ENCODE measurements at regions not wholly inside any gene's neighbourhood (a gene's known extent, or its start where the extent isn't known, plus 50 kb on each side); places are given as distances from the start of the nearest gene placed in this dataset.
A peak's percentile ranks its signal among the peaks of the same experiment; 100 is the strongest.

- no peaks in the 10 kb centered on the region for H4K20me1 ChIP-seq (replicated peaks; ENCODE audit: insufficient read depth)
- no peak overlapping the region for H3K4me2 ChIP-seq
- H3K27ac ChIP-seq (ENCODE audit: low read depth), result no peak overlapping the region
- H3K36me3 ChIP-seq (ENCODE audit: insufficient read depth), result no peaks in the 10 kb centered on the region
- DNase-seq (ENCODE audit: low spot score) (peak; percentile 20), ATAC-seq (no peak)
- no peaks in the 10 kb centered on the region for H3F3A ChIP-seq (replicated peaks; ENCODE audit: low read depth)
- H3K9me2 ChIP-seq (ENCODE audit: insufficient read depth), result no peaks in the 10 kb centered on the region; the same call in 1 of the 2 replicates
- no peaks in the 10 kb centered on the region for H3K4me1 ChIP-seq (ENCODE audit: insufficient read depth)
- no peaks in the 10 kb centered on the region for H3K79me2 ChIP-seq (replicated peaks; ENCODE audit: insufficient read depth)
- TF ChIP-seq REST (IDR thresholded peaks at IDR 0.05; ENCODE audit: unreplicated experiment) (no peak), CTCF (conservative IDR thresholded peaks at IDR 0.05; ENCODE audit: low read depth in 2 of 2) (peak; percentile 48 to 50)
- H2AFZ ChIP-seq, result peak overlapping the region; percentile 85; the same call in 1 of the 2 replicates
- no peaks in the 10 kb centered on the region for H3K27me3 ChIP-seq (ENCODE audit: insufficient read depth)
- H3K4me3 ChIP-seq, result no peak overlapping the region
- Mint-ChIP-seq H3K9me3 (no peaks in the 10 kb centered on the region; the same call in 2 of the 3 replicates), H3K27me3 (ENCODE audit: insufficient read depth, low read depth, poor library complexity) (peaks cover 2% of the 10 kb centered on the region), H3K36me3 (ENCODE audit: low read depth) (no peaks in the 10 kb centered on the region), H3K27ac (peak overlapping the region; percentile 80; the same call in 1 of the 2 replicates), H3K4me1 (no peaks in the 10 kb centered on the region), H3K4me3 (no peak overlapping the region)
Observed at GRCh38 chr13:84455143-84455905, 573.0 kb upstream of the SLITRK1 start.

- DNase-seq (ENCODE audit: low spot score) (no peak), ATAC-seq (no peak)
- H4K20me1 ChIP-seq (replicated peaks; ENCODE audit: insufficient read depth), result no peaks in the 10 kb centered on the region
- peaks cover 3% of the 10 kb centered on the region for H3K27me3 Mint-ChIP-seq (ENCODE audit: insufficient read depth, low read depth, poor library complexity)
- H3K27ac ChIP-seq (ENCODE audit: low read depth), result no peak overlapping the region
- no peaks in the 10 kb centered on the region for H3K4me1 ChIP-seq (ENCODE audit: insufficient read depth)
- no peaks in the 10 kb centered on the region for H3K79me2 ChIP-seq (replicated peaks; ENCODE audit: insufficient read depth)
- H3K36me3 ChIP-seq (ENCODE audit: insufficient read depth), result no peaks in the 10 kb centered on the region
- no peaks in the 10 kb centered on the region; the same call in 1 of the 3 replicates for H3K9me3 Mint-ChIP-seq
- H3K4me1 Mint-ChIP-seq, result peaks cover 8% of the 10 kb centered on the region; the same call in 2 of the 3 replicates
- H3K36me3 Mint-ChIP-seq (ENCODE audit: low read depth), result no peaks in the 10 kb centered on the region
- no peaks in the 10 kb centered on the region for H3K27me3 ChIP-seq (ENCODE audit: insufficient read depth)
- H3K4me2 ChIP-seq, result no peak overlapping the region
- no peaks in the 10 kb centered on the region for H3F3A ChIP-seq (replicated peaks; ENCODE audit: low read depth)
- no peak overlapping the region for H3K27ac Mint-ChIP-seq
- no peak overlapping the region for H2AFZ ChIP-seq
- H3K4me3 ChIP-seq, result no peak overlapping the region
- H3K4me3 Mint-ChIP-seq, result no peak overlapping the region
- H3K9me2 ChIP-seq (ENCODE audit: insufficient read depth), result no peaks in the 10 kb centered on the region
- TF ChIP-seq ZNF331 (CRISPR knock-in tag; IDR thresholded peaks at IDR 0.05; ENCODE audit: low read depth) (no peak), ZNF462 (CRISPR knock-in tag; IDR thresholded peaks at IDR 0.05) (no peak), JUNB (IDR thresholded peaks at IDR 0.05; ENCODE audit: unreplicated experiment) (no peak), CREB1 (CRISPR knock-in tag; IDR thresholded peaks at IDR 0.05; ENCODE audit: low read depth) (no peak), STAT1 (IDR thresholded peaks at IDR 0.05; ENCODE audit: unreplicated experiment) (no peak), ETS1 (IDR thresholded peaks at IDR 0.05) (no peak)
Observed at GRCh38 chr13:84447640-84447978, 565.3 kb upstream of the SLITRK1 start.
